NCI-H2029 treated with DMSO at 0.1 percent for 48 hours (cell line): ENCODE measurements at regions not wholly inside any gene's neighbourhood (a gene's known extent, or its start where the extent isn't known, plus 50 kb on each side); places are given as distances from the start of the nearest gene placed in this dataset.
"Not testable (repeated sequence)": the region's sequence is repeated elsewhere in the genome, so short reads cannot be mapped to it uniquely, and the experiment has no call there.

Experiments
- DNase-seq: peaks from one replicate; lab custom pipeline; 2025; lab: John Stamatoyannopoulos, UW

DNA sequence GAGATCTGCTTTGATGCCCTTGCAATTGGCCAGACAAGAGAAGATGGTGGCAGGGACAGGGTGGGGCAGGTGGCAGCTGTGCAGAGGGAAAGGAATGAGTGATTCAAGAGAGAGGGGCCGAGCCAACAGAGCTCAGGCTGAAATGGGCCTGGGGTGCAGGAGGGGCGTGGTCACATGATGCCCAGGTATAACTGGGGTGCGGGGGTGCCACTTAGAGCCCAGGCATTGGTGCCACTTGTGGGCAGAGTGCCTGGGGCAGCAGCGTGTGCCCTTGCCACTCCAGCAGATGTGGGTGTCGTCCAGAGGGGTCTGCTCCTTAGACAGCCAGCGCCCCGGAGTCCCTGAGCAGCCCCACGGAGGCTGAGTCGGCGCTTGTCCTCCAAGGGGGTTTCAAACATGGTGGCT is 88.7 kb downstream of the PLXNA1 start:
- DNase-seq: no peak

DNA sequence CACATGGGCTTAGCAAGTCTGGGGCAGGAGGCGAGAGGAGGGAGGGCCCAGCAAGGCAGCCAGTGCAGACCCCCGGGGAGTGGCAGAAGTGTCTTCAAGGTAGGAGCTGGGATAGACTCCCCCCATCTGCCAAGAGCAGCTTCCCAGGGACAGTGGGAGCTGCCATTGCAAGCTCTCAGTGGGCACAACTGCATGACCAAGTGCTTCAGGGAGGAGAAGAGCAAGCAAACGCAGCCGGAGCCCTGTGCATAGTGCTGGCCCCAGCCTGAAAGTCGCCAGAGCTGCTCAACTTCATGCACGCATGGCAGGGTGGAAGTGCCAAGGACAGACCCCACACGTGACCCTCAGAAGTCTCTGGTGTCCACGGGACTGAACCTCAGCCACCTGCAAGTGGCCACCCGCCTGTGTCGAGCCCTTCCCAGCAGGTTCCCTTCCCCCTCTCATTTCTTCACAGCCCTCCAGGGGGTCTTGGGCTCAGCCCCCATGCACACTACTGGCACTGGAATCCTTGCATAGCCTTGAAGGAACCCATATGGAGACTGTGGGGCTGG is 89.4 kb downstream of the PLXNA1 start:
- no peak for DNase-seq

DNA sequence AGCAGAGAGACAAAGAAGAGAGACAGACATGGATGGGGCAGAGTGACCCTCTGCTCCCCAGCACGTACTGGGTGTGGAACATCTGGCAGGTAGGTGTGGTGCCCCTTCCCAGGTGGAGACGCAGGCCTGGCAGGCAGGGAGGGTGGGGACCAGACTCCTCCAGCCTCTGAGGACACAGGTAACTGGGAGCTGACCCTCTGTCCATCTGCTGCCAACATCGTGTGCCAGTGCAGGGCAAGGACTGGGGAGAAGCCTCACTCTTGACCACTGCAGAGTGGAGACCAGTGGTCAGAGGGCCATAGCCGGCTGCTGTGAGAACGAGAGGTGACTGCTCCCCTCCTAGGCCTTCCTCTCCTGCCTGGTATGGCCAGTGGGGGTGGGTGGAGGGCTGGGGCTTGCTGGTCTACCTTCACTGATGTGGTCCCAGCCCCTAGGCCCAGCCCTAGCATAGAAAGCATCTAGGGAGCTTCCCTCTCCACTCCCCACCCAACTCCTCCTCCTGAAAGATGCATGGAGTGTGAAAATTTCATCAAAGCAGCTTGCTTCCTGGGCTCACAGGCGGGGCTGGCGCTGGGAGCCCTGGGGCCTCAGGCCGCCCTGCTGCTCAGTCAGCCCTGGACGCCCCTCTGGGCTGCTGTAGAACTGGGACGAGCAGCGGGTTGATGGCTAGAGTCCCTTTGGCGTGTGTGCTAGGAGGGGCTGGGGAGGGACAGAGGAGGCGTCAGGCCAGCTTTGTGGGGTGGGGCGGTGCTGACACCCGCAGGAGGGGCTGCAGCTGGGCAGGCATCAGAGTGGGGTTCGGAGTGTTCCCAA is 90.3 kb downstream of the PLXNA1 start:
- no peak for DNase-seq

DNA sequence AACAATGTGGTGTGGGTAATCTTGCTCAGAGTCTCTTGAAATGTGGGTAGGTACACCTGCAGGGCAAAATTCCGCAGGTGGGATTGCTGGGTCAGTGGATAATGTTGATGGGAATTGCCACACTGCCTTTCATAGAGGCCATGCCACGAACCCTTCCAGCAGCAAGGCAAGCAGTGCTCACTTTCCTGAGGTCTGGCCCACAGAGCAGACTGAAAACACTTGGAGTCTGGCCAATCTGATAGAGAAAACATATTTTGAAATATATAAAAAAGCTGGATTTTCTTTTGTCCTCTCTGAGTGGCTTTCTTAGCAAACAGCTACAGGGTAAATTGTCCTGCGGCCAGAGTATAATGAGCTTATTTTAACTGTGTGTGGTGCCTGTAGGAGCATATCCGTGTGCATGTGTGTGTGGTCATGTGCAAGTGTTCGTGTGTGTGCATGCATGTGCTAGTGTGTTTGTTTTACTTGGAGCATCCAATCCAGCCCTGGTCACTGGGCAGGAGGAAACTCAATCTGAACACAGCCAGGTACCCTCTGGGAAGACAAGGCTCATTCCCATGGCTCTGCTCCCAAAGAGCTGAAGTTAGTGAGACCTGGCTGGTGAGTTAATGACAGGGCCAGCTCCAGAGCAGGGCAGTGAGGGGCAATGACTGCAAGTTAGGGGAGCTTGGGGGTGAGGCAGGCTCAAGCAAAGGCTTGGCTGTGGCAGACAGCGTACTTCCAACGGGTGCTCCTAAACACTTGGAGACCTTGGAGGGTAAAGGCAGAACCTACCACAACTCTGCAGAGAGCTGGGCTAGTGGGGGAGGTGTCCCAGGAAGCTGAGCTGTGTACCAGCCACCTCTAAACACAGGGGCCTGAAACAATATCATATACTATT is 91.3 kb downstream of the PLXNA1 start:
- DNase-seq: no peak

DNA sequence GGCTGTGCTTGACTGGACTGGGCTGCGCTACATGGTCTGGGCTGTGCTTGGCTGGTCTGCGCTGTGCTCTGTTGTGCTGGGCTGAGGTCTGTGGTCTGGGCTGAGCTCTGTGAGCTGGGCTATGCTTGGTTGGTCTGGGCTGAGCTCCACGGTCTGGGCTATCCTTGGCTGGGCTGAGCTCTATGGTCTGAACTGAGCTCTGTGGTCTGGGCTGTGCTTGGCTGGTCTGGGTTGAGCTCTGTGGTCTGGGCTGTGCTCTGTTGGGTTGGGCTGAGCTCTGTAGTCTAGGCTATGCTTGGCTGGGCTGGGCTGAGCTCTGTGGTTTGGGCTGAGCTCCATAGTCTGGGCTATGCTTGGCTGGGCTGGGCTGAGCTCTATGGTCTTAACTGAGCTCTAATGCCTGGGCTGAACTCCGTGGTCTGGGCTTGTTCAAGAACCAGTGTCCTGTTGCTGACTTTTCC is 92.0 kb downstream of the PLXNA1 start:
- peak; percentile 43 for DNase-seq

DNA sequence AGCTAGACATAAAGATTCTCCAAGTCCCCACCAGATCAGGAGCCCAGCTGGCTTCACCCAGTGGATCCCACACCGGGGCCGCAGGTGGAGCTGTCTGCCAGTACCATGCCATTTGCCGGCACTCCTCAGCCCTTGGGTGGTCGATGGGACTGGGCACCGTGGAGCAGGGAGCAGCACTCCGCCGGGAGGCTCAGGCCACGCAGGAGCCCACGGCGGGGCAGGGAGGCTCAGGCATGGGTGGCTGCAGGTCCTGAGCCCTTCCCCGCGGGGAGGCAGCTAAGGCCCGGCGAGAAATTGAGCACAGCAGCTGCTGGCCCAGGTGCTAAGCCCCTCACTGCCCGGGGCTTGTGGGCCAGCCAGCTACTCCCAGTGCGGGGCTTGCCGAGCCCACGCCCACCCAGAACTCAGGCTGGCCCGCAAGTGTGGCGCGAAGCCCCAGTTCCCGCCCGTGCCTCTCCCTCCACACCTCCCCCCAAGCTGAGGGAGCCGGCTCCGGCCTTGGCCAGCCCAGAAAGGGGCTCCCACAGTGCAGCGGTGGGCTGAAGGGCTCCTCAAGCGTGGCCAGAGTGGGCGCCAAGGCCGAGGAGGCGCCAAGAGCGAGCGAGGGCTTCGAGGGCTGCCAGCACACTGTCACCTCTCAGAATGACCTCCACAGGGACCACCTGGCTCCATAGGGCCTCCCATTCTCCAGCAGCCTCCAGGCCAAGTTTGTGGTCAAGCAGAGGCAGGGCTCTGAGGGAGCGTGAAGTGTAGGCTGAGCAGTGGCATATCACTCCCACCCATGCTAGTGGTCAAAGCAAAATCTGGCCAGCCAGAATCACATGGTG is 93.5 kb downstream of the PLXNA1 start:
- DNase-seq: not testable (repeated sequence)

DNA sequence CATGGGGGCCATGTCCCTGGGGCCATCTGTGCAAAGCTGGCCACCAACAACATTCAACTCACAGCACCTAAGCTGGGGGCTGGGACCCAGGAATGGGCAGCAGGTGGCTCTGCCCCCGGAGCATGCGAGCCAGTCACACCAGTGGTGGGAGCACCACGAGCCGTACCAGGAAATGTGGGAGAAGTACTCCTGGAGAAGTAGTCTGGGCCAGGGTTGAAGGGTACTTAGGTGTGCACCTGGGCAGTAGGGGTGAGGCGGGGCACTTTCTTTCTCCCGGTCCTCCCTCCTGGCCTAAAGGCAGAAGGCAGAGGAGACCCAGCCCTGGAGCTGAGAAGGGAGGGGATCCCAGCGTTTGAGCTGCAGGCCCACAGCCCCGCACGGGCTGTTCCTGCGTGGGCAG is 94.2 kb downstream of the PLXNA1 start:
- peak; percentile 1 for DNase-seq

DNA sequence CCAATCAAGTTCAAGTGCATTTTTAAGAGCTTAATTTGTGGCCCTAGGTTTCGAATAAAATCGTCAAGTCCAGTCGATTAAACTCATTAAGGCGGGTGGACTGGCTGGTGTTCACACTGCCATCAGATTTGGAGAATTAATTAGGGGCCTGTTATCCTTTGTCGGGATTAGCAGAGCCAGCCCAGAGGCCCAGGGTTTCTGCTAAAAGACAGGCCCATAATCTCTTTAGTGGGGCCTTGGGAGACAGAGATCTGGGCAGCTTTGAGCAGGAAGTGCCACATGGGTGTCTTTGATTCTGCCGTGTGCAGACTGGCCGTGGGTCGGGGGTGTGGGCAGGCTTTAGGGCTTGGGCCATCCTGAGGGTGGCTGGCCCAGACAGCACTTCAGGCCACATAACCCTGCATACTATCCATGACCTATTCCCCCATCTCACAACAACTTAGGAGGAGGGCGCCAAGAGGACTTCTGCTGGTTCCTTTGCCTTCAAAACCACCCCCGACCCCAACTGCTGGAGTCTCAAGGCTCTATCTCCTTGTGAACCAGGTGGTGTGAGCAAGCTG is 94.7 kb downstream of the PLXNA1 start:
- no peak for DNase-seq

DNA sequence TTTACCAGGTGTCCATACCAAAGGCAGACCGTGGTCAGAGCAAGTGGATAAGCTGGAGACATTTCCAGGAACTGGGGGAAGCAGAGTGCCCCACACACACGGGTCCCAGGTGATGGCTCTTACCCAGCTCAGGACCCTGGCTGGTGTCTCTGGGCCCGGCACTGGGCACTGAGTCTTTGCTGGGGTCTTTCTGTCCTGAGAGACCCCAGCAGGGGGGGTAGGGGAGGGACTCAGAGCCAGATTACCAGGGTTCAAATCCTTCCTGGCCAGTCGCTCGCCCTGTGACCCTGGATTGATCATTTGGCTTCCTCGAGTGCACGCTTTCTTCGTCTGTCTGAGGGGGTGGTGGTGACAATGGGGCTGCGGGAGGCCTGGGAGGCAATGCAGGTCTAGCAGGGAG is 95.7 kb downstream of the PLXNA1 start:
- DNase-seq: no peak

DNA sequence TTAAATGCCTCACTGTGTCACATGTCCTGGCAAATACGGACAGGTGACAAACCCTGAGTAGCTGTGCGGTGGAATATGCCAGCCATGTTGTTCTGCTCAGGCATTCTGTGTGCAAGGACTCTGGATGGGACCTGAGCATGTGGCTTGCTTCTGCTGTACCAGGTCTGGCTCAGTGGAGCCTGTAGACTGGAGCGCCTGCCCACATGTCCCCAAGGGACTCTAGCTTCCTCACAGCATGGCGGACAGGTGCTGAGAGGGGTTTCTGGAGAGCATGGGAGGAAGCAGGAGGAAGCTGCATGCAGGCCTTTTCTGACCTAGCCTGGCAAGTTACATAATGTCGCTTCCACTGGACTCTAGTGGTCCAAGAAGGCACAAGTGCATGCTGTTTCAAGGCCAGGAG is 96.3 kb downstream of the PLXNA1 start:
- DNase-seq: no peak

DNA sequence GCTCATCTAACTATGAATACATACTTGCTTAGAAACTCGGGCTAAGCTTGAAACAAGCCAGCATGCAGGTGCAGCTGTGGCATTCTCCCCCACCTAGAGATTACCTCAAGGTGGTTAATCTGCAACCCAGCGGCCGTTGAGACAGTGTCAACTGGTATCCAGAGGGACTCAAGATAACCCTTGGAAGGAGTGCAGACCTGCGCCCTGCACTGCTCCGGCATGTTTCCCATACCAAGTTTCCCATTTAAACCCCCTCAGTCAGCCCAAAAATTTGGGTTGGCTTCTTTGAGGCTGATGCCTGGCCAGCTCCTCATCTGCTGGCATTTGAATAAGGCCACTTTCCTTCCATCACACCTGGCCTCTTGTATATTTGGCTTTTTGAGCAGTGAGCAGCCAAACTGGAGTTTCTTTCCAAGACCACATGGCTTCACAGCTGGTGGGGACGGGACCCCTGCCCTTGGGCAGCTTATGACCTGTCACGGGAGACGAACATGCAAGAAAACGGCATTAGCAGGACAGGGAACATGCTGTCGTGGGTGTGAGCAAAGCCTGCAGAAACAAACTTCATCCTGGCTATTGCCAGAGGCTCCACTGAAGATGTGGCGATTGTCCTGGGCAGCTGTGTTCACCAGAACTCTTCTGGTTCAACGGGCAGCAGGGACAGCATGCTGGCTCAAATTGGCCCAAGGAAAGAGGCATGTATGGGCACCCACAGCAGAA is 98.2 kb downstream of the PLXNA1 start:
- DNase-seq: no peak

DNA sequence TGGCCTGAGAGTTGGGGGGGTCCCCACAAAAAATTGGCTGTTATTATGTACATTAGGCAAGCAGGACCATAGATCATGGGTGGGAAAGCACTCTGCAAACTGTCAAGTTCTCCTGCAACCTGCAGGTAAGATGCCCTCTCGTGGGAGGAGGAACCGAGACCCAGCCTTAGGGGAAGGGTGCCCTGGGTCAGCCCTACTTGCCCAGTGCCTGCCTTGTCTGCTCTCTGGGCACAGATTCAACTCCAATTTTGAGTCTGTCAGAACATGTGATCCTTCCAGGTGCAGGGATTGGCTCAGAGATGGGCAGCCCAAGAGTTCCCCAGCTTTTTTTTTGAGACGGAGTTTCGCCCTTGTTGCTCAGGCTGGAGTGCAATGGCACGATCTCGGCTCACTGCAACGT is 99.2 kb downstream of the PLXNA1 start:
- DNase-seq: no peak

DNA sequence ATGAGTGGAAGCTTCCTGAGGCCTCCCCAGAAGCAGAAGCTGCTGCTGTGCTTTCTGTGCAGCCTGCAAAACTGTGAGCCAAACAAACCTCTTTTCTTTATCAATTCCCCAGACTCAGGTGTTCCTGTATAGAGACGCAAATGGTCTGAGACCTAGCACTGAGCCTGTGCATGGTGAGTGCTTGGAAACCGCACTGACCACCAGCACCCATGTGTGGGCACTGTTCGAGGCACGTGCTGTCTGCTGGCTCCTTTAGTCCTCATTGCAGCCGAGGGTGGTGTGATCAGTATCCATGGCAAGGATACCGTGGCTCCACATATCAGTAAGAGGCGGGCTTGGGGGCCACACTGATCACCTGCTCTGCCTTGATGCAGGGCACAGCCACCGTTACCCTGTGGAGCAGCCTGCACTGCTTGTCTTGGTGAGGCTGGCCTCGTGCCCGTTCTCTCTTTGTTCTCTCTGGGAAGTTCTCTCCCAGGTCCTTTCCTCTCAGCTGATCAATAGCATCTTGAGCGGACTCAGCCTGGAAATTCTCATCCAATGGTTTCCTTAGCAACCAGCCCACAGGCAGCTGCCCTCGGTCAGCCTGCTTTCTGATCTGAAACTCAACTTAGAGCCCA is 101.0 kb downstream of the PLXNA1 start:
- DNase-seq: no peak

DNA sequence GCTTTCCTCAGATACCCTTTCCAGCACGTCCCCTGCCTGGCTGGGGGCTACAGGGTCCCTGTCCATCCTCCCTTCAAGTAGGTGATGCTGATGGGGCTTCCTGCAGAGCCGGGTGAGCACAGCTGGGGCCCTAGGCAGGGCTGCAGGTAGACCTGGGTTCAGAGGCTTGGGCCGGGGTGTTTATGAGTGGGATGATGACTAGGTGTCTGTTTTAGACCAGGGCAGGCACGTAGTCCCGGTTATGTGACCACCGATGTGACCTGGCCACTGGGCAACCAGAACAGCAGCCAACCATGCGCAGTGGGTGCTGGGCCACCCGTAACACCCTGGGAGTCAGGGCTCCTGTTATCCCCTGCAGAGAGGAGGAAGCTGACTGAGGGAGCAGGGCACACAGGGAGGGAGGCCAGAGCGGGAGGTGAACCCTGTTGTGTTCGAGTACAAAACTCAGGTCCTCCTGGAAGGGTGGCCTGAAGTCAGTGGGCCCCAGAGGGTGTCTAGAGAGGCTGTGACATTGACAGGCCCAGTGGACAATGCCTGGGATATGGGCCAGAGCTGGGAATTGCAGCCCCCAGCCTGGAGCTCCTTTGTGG is 101.6 kb downstream of the PLXNA1 start:
- DNase-seq: no peak

DNA sequence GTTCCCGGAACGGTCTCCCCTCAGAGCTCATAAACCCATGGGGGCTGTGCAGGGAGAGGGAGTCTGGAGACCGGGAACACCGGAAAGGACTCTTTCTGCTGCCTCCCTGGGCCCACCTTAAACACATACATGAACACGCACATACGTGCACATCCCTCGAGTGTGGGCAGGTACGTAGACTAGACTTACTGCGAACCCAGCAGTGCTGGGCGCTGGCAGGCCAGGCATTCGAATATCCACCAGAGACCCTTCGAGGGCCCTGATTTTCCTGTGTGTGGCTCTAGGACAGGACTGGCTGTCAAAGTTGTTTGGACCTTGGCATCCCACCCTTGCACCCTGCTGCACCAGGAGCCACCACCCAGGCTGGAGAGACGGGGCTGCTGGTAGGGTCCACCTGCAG is 102.7 kb downstream of the PLXNA1 start:
- DNase-seq: no peak

DNA sequence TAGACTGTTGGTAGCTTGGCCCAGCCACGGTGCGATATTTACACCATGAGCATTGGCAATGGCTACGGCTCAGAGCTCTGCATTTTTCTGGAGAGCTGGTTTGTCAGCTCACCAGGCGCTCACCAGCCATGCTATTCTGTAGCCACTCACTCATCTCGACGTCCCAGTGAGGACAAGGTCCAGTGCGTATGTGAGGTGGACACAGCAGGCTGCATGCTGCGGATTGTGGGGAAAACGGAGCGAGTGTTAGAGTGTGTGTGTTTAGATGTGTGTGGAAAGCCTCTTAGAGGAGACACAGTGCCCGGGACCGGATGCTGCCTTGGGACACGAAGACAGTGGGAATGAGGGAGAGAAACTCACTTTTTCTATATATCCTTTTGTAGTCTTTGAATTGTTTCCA is 103.7 kb downstream of the PLXNA1 start:
- DNase-seq: not testable (repeated sequence)

DNA sequence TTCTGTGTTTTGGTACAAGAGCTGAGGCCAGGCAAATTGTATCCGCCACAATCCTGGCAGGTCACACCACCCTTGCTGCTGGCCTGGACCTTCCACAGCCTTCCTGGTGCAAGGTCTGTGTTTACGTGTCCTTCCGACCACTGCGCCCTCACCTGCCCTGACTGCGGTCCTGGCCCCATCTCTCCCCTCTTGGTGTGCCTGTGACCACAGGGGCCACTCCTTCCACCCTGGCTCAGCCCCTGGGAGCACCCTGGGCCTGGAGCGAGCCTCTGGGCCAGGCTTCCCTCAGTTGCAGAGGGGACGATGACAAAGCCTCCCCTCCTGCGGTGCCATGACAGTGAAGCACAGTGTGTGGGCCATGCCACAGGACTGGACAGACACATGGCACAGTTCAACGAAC is 104.5 kb downstream of the PLXNA1 start:
- DNase-seq: no peak

DNA sequence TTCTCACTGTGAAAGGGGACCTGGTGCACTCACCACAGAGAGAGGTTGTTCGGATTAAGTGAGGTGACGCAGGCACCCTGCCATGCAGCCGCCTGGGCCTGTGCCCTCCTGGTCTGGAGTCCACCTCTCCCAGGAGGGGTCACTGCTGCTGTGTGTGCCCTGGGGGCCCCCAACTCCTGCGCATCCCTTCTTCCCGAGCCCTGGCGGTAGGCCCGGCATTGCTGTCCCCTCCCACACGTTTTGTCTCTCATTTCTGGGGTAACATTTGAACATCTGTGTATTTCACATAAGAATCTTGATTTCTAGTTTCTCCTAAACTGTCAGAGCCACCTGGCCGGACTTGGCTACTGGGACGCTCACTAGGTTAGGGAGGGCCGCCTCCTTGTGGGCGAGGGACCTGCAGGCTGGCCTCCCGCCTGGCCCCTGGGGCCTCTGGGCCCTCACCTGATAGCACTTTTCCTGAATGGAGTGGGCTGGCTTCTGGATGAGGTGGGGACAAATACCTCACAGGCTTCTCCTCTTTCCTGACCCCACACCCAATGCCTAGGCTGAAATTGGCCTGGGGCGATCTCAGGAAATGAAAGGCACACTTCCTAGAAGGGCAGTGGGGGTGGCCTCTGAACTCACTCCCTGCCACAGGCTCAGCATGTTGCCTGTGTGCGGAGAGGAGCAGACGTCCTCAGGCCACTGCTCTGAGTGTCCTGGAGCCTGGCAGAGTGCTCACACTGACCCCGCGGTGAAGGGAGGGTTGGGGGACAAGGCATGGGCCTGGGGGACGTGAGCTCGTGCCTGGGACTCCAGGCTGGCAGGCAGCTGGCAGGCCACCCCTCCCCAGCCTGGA is 104.2 kb upstream of the PRR23E start:
- no peak for DNase-seq

DNA sequence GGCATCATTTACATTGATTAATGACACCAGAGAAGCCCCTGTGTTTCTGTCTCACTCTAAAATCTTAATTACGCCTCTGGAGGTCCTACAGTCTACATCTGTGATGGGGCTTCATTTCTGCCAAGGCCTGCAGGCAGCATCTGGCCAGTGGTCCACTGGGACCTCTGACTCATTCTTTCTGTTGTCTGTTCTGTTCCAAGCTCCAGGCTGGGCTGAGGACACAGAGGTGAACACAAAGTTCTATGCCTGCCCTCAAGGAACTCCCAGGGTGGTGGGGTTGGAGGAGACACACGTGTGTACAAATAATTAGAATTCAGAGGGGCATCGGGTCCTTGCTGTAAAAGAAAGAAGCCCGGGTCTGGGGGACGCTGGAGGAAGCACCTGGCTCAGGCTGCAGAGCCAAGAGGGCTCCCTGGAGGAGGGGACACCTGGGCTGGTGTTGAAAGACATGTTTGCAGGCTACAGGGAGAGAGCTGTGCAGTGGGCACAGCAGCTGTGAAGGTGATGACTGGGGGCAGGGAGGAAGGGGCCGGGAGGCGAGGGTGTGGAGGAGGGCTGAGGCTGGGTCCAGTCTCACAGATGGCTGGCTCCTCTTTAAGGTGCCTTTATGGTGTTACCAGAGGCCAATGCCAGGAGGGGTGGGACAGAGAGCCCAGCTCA is 103.3 kb upstream of the PRR23E start:
- no peak for DNase-seq
